ENCODE measurements at regions not wholly inside any gene's neighbourhood (a gene's known extent, or its start where the extent isn't known, plus 50 kb on each side); places are given as distances from the start of the nearest gene placed in this dataset.

DNA sequence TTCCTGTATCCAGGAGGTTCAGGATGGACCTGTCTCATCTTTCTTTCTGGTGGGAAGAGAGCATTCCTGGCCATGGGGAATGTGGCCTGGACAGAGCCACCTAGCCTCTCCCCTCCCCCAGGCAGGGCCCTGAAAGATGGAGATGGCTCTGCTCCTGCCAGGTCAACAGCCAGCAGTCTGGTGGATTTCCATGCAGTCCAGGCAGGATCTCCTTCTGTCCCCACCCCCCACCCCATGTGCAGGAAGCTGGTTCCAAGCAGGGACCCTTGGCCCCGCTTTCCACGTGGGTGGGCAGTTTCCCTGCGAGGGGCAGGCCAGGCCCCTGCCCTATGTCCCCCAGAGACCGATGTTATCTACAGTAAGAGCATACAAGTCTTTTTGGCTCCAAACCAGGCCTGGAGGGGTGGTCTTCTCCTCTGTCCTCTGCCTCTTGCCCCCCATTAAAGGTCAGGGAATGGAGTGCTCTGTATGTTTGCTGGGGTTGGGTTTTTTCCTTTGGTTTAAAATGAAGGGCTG is 240.5 kb downstream of the SEC14L1 start:
- TF ChIP-seq, protein P1, sequence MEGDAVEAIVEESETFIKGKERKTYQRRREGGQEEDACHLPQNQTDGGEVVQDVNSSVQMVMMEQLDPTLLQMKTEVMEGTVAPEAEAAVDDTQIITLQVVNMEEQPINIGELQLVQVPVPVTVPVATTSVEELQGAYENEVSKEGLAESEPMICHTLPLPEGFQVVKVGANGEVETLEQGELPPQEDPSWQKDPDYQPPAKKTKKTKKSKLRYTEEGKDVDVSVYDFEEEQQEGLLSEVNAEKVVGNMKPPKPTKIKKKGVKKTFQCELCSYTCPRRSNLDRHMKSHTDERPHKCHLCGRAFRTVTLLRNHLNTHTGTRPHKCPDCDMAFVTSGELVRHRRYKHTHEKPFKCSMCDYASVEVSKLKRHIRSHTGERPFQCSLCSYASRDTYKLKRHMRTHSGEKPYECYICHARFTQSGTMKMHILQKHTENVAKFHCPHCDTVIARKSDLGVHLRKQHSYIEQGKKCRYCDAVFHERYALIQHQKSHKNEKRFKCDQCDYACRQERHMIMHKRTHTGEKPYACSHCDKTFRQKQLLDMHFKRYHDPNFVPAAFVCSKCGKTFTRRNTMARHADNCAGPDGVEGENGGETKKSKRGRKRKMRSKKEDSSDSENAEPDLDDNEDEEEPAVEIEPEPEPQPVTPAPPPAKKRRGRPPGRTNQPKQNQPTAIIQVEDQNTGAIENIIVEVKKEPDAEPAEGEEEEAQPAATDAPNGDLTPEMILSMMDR (tag by site-specific recombination; IDR thresholded peaks at IDR 0.05): no peak
- TF ChIP-seq, protein P2, sequence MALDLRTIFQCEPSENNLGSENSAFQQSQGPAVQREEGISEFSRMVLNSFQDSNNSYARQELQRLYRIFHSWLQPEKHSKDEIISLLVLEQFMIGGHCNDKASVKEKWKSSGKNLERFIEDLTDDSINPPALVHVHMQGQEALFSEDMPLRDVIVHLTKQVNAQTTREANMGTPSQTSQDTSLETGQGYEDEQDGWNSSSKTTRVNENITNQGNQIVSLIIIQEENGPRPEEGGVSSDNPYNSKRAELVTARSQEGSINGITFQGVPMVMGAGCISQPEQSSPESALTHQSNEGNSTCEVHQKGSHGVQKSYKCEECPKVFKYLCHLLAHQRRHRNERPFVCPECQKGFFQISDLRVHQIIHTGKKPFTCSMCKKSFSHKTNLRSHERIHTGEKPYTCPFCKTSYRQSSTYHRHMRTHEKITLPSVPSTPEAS (tag by site-specific recombination; IDR thresholded peaks at IDR 0.05): no peak
- TF ChIP-seq, protein P3, sequence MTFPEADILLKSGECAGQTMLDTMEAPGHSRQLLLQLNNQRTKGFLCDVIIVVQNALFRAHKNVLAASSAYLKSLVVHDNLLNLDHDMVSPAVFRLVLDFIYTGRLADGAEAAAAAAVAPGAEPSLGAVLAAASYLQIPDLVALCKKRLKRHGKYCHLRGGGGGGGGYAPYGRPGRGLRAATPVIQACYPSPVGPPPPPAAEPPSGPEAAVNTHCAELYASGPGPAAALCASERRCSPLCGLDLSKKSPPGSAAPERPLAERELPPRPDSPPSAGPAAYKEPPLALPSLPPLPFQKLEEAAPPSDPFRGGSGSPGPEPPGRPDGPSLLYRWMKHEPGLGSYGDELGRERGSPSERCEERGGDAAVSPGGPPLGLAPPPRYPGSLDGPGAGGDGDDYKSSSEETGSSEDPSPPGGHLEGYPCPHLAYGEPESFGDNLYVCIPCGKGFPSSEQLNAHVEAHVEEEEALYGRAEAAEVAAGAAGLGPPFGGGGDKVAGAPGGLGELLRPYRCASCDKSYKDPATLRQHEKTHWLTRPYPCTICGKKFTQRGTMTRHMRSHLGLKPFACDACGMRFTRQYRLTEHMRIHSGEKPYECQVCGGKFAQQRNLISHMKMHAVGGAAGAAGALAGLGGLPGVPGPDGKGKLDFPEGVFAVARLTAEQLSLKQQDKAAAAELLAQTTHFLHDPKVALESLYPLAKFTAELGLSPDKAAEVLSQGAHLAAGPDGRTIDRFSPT (tag by site-specific recombination; IDR thresholded peaks at IDR 0.05): no peak
- no peak for TF ChIP-seq BCL11A (tag by site-specific recombination; IDR thresholded peaks at IDR 0.05; ENCODE audit: low read depth)
- no peak for TF ChIP-seq KLF1 (tag by site-specific recombination; IDR thresholded peaks at IDR 0.05)
- TF ChIP-seq ZNF660 (tag by site-specific recombination; IDR thresholded peaks at IDR 0.05): no peak
- TF ChIP-seq MYNN (tag by site-specific recombination; IDR thresholded peaks at IDR 0.05; ENCODE audit: borderline replicate concordance): no peak
- TF ChIP-seq, protein P4, sequence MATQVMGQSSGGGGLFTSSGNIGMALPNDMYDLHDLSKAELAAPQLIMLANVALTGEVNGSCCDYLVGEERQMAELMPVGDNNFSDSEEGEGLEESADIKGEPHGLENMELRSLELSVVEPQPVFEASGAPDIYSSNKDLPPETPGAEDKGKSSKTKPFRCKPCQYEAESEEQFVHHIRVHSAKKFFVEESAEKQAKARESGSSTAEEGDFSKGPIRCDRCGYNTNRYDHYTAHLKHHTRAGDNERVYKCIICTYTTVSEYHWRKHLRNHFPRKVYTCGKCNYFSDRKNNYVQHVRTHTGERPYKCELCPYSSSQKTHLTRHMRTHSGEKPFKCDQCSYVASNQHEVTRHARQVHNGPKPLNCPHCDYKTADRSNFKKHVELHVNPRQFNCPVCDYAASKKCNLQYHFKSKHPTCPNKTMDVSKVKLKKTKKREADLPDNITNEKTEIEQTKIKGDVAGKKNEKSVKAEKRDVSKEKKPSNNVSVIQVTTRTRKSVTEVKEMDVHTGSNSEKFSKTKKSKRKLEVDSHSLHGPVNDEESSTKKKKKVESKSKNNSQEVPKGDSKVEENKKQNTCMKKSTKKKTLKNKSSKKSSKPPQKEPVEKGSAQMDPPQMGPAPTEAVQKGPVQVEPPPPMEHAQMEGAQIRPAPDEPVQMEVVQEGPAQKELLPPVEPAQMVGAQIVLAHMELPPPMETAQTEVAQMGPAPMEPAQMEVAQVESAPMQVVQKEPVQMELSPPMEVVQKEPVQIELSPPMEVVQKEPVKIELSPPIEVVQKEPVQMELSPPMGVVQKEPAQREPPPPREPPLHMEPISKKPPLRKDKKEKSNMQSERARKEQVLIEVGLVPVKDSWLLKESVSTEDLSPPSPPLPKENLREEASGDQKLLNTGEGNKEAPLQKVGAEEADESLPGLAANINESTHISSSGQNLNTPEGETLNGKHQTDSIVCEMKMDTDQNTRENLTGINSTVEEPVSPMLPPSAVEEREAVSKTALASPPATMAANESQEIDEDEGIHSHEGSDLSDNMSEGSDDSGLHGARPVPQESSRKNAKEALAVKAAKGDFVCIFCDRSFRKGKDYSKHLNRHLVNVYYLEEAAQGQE (tag by site-specific recombination; IDR thresholded peaks at IDR 0.05): no peak
- no peak for TF ChIP-seq TCF7L2 (IDR thresholded peaks at IDR 0.05; ENCODE audit: borderline replicate concordance, low read depth, low read length)
- no peak for TF ChIP-seq KLF9 (tag by site-specific recombination; IDR thresholded peaks at IDR 0.05; ENCODE audit: low read depth)
- no peak for TF ChIP-seq ZNF658 (tag by site-specific recombination; IDR thresholded peaks at IDR 0.05)
- TF ChIP-seq, protein P5, sequence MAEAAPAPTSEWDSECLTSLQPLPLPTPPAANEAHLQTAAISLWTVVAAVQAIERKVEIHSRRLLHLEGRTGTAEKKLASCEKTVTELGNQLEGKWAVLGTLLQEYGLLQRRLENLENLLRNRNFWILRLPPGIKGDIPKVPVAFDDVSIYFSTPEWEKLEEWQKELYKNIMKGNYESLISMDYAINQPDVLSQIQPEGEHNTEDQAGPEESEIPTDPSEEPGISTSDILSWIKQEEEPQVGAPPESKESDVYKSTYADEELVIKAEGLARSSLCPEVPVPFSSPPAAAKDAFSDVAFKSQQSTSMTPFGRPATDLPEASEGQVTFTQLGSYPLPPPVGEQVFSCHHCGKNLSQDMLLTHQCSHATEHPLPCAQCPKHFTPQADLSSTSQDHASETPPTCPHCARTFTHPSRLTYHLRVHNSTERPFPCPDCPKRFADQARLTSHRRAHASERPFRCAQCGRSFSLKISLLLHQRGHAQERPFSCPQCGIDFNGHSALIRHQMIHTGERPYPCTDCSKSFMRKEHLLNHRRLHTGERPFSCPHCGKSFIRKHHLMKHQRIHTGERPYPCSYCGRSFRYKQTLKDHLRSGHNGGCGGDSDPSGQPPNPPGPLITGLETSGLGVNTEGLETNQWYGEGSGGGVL (tag by site-specific recombination; IDR thresholded peaks at IDR 0.05): no peak
- 0 out of 2 replicates have a peak, but pooled peaks have one; percentile 30 for TF ChIP-seq GLIS2 (tag by site-specific recombination; IDR thresholded peaks at IDR 0.05)
